ENCODE measurements at regions not wholly inside any gene's neighbourhood (a gene's known extent, or its start where the extent isn't known, plus 50 kb on each side); places are given as distances from the start of the nearest gene placed in this dataset.

GRCh38 chr16:6280055-6280454 is 1052.6 kb upstream of the RBFOX1 start:
- no peak for TF ChIP-seq SP1 (IDR thresholded peaks at IDR 0.05)
- no peak for TF ChIP-seq ELF4 (IDR thresholded peaks at IDR 0.05)
- TF ChIP-seq BHLHE40 (IDR thresholded peaks at IDR 0.05; ENCODE audit: borderline replicate concordance), result no peak
- TF ChIP-seq CTBP1 (IDR thresholded peaks at IDR 0.05; ENCODE audit: borderline replicate concordance), result no peak
- no peak for TF ChIP-seq FOXA1 (IDR thresholded peaks at IDR 0.05)
- no peak for TF ChIP-seq PKNOX1 (IDR thresholded peaks at IDR 0.05)
- no peak for TF ChIP-seq FOXK2 (IDR thresholded peaks at IDR 0.05)
- no peak for TF ChIP-seq SUZ12 (IDR thresholded peaks at IDR 0.05)
- TF ChIP-seq NFRKB (IDR thresholded peaks at IDR 0.05), result no peak
- no peak for TF ChIP-seq ZNF384 (IDR thresholded peaks at IDR 0.05)
- TF ChIP-seq HDGF (IDR thresholded peaks at IDR 0.05; ENCODE audit: borderline replicate concordance), result no peak
- TF ChIP-seq TARDBP (IDR thresholded peaks at IDR 0.05), result no peak
- no peak for TF ChIP-seq FOXM1 (IDR thresholded peaks at IDR 0.05; ENCODE audit: borderline replicate concordance)
- no peak for TF ChIP-seq L3MBTL2 (conservative IDR thresholded peaks at IDR 0.05)
